ENCODE measurements at regions not wholly inside any gene's neighbourhood (a gene's known extent, or its start where the extent isn't known, plus 50 kb on each side); places are given as distances from the start of the nearest gene placed in this dataset.
"Not testable (repeated sequence)": the region's sequence is repeated elsewhere in the genome, so short reads cannot be mapped to it uniquely, and the experiment has no call there.

DNA sequence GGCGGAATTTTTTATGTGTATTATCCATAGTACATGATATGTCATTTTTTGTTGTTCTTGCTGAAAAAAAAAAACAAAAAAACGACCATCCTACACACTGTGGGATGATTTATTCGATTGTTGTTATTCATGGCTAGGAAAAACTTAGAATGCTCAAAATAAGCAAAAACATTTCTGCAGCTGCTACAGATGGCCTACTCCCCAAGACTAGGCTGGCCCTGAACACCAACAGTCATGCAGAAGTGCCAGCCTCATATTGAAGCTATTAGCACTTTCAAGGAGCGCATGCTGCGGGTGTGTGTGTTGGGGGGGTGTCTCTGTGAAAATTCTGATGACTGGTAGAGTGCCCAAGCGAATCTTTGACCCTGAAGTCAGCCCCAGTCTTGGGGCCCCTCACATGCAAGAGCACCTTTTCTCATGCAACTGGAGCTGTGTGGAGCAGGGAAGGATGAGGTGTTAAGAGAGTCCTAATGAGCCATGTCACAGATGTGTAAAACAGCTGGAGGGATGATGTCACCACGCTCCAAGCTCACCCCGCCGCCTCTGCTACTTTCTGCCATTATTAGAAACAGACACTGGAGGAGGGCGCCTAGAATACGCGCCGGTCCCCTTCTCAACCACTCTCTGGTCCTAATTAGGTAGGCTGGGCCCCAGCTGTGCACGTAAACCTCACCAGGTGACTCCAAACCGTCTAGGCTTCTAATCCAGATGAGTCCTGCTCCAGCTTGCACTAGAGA is 61.0 kb upstream of the SMIM23 start:
- ChIA-PET CTCF (interaction anchor here (1.2 kb wide), 1 partner anchor 45 kb away, joined by 3 read pairs; no protein-coding TSS in a partner anchor), POLR2A (no interaction called here)
- FAIRE-seq (no peak), DNase-seq (ENCODE audit: low read depth in 1 of 2, low spot score in 1 of 2) (no peak), ATAC-seq (no peak)
- 44% methylated on average over 15 of the region's 15 CpGs for WGBS (ENCODE audit: missing lambda C conversion rate)
- TF ChIP-seq CEBPB (IDR thresholded peaks at IDR 0.05), result no peak
- TF ChIP-seq HOXB5 (CRISPR knock-in tag; IDR thresholded peaks at IDR 0.05), result no peak
- no peak for TF ChIP-seq ZFP36 (IDR thresholded peaks at IDR 0.05; ENCODE audit: borderline replicate concordance, partially characterized antibody)
- TF ChIP-seq CHD4 (IDR thresholded peaks at IDR 0.05; ENCODE audit: borderline replicate concordance), result no peak
- TF ChIP-seq FOSL2 (IDR thresholded peaks at IDR 0.05), result no peak
- TF ChIP-seq FOSL2 (CRISPR knock-in tag; IDR thresholded peaks at IDR 0.05), result no peak
- TF ChIP-seq BHLHE40 (IDR thresholded peaks at IDR 0.05; ENCODE audit: low read depth, low read length), result no peak
- TF ChIP-seq RFX5 (IDR thresholded peaks at IDR 0.05), result no peak
- TF ChIP-seq TFCP2L1 (CRISPR knock-in tag; IDR thresholded peaks at IDR 0.05), result no peak
- TF ChIP-seq GATA3 (IDR thresholded peaks at IDR 0.05; ENCODE audit: borderline replicate concordance), result no peak
- TF ChIP-seq SREBF2 (IDR thresholded peaks at IDR 0.05), result no peak
- no peak for TF ChIP-seq MAFK (IDR thresholded peaks at IDR 0.05; ENCODE audit: partially characterized antibody)
- no peak for TF ChIP-seq RAD21 (conservative IDR thresholded peaks at IDR 0.05 in 1 of 2, IDR thresholded peaks at IDR 0.05 in 1 of 2)
- no peak for TF ChIP-seq JUN (IDR thresholded peaks at IDR 0.05)
- no peak for TF ChIP-seq JUNB (IDR thresholded peaks at IDR 0.05)
- Histone ChIP-seq H3K27ac (no peak overlapping the region), H3K4me1 (no peaks in the 10 kb centered on the region), H3K4me2 (no peak overlapping the region), H3K9me3 (peaks cover 29% of the 10 kb centered on the region), H3K4me3 (no peak overlapping the region)

DNA sequence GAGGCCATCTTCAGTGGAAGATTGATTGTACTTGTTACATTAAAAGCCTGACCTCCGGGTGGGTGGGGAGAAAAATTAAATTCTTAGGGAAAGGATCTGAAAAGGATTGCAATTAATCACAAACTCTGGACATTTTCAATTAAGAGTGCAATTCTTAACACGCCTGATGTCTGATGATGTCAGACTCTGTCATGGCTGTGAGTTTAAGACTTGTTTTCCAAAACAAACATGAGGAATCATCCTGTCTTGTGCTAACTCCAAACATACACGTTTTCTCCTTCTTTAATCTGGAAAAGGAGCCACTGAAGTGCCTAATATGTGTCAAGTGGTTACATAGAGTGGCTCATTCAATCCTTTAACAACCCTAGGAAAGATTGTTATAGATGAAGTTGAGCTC is 60.4 kb upstream of the SMIM23 start:
- TF ChIP-seq ZSCAN20 (CRISPR knock-in tag; IDR thresholded peaks at IDR 0.05), result no peak
- no peak for TF ChIP-seq KDM5A (IDR thresholded peaks at IDR 0.05)
- no peak for TF ChIP-seq HOXB13 (CRISPR knock-in tag; IDR thresholded peaks at IDR 0.05; ENCODE audit: low read depth)
- no peak for TF ChIP-seq EP300 (IDR thresholded peaks at IDR 0.05)
- FAIRE-seq, result no peak
- WGBS (ENCODE audit: missing lambda C conversion rate), result 19% methylated on average over 3 of the region's 3 CpGs
- H3K4me1 ChIP-seq, result no peaks in the 10 kb centered on the region
- no peak overlapping the region for H3K4me3 ChIP-seq
- no peak for DNase-seq (ENCODE audit: low read depth in 1 of 2, low spot score in 1 of 2)
- ATAC-seq, result no peak
- H3K27ac ChIP-seq, result no peak overlapping the region
- ChIA-PET CTCF (no interaction called here), POLR2A (no interaction called here)
- no peak overlapping the region for H3K4me2 ChIP-seq
- H3K9me3 ChIP-seq, result peaks cover 29% of the 10 kb centered on the region

DNA sequence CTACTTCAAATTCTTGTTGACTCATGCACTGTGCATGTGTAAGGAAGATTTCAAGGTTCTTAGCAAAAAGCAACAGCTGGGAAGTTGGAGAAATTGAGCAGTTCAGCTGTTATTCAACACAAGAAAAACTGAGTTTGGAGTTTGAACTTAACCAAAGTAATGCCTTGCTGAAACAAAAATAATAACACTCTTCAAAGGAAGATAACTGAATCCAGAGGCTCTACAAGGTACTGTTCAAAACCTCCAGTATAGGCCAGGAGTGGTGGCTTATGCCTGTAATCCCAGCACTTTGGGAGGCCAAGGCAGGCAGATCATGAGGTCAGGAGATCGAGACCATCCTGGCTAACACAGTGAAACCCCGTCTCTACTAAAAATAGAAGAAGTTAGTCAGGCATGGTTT is 58.8 kb upstream of the SMIM23 start:
- CTCF ChIA-PET; DNase-seq (ENCODE audit: low read depth in 1 of 2, low spot score in 1 of 2); H3K4me3 ChIP-seq; H3K4me2 ChIP-seq; H3K27ac ChIP-seq; FAIRE-seq; POLR2A ChIA-PET; ATAC-seq; H3K4me1 ChIP-seq: not testable (repeated sequence)
- 4% methylated on average over 2 of the region's 2 CpGs for WGBS (ENCODE audit: missing lambda C conversion rate)
- peaks cover 29% of the 10 kb centered on the region for H3K9me3 ChIP-seq

DNA sequence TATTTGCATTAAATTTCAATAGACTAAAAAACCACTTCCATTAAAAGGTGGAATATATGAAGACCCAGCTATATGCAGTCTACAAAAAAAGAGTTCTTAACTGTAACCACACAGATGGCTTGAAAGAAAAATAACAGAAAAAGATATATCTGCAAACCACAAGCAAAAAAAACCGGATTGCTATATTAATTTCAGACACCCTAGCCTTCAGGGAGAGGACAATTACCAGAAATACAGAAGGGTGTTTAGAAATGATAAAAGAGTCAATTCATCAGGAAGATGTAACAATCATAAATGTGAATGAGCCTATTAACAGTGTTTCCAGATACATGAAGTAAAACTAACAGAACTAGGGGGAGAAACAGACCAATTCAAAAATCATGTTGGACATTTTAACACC is 56.9 kb upstream of the SMIM23 start:
- no peak for DNase-seq (ENCODE audit: low read depth in 1 of 2, low spot score in 1 of 2)
- Histone ChIP-seq H3K4me1 (no peaks in the 10 kb centered on the region), H3K4me2 (no peak overlapping the region), H3K27ac (no peak overlapping the region), H3K4me3 (no peak overlapping the region), H3K9me3 (peaks cover 29% of the 10 kb centered on the region)
- TF ChIP-seq RCOR1 (IDR thresholded peaks at IDR 0.05; ENCODE audit: low read depth, low read length) (no peak), NR3C1 (IDR thresholded peaks at IDR 0.05) (no peak), FOXS1 (CRISPR knock-in tag; IDR thresholded peaks at IDR 0.05) (no peak)
- FAIRE-seq, result no peak
- ChIA-PET CTCF (interaction anchor here (1.3 kb wide), 1 partner anchor 99 kb away, joined by 3 read pairs; no protein-coding TSS in a partner anchor), POLR2A (no interaction called here)
- no peak for ATAC-seq
- 0% methylated on average over 1 of the region's 1 CpG for WGBS (ENCODE audit: missing lambda C conversion rate)
